HEK293 (cell line): ENCODE measurements at regions not wholly inside any gene's neighbourhood (a gene's known extent, or its start where the extent isn't known, plus 50 kb on each side); places are given as distances from the start of the nearest gene placed in this dataset.

ENCODE experiments used
- CTCF ChIP-seq: fragments of 450-650 bp; formaldehyde crosslinking; IDR thresholded peaks from 2 replicates; pipeline ENCODE4 v1.5.1; 2016; ENCODE audit warnings: missing biosample characterization, missing genetic modification characterization
- GLIS1 ChIP-seq: fragments of 450-650 bp; formaldehyde crosslinking; IDR thresholded peaks from 2 replicates; pipeline ENCODE4 v1.5.1; 2016; ENCODE audit warnings: missing biosample characterization, missing genetic modification characterization
- SP2 ChIP-seq: fragments of 450-650 bp; formaldehyde crosslinking; IDR thresholded peaks from 2 replicates; pipeline ENCODE4 v1.5.1; 2016; ENCODE audit warnings: missing biosample characterization, missing genetic modification characterization
- TRIM28 ChIP-seq: IDR thresholded peaks from 2 replicates; pipeline ENCODE4 v1.6.1; 2011; ENCODE audit warnings: low read length, control low read depth, borderline replicate concordance
- ZNF121 ChIP-seq: fragments of 450-650 bp; formaldehyde crosslinking; IDR thresholded peaks from 2 replicates; pipeline ENCODE4 v1.5.1; 2016; ENCODE audit warnings: missing biosample characterization, missing genetic modification characterization
- ZNF19 ChIP-seq: fragments of 450-650 bp; formaldehyde crosslinking; IDR thresholded peaks from 2 replicates; pipeline ENCODE4; 2016; ENCODE audit warnings: missing biosample characterization, missing genetic modification characterization, low read depth
- ZNF274 ChIP-seq, 2 experiments: fragments of 200-500 bp in 1 of 2; fragments of 450-650 bp in 1 of 2; sonication (Bioruptor generic) in 1 of 2; formaldehyde crosslinking in 1 of 2; IDR thresholded peaks; 2 replicates each; pipeline versions ENCODE4 v1.5.1 to v1.6.1; 2014 to 2016; ENCODE audit warnings: borderline replicate concordance in 1 of 2, inconsistent platforms in 1 of 2, low read length in 1 of 2, missing biosample characterization in 1 of 2, missing genetic modification characterization in 1 of 2
- ZNF394 ChIP-seq: fragments of 450-650 bp; formaldehyde crosslinking; IDR thresholded peaks from 2 replicates; pipeline ENCODE4 v1.5.1; 2016; ENCODE audit warnings: missing biosample characterization, missing genetic modification characterization, mild to moderate bottlenecking, moderate library complexity, borderline replicate concordance
- ZNF530 ChIP-seq: fragments of 450-650 bp; formaldehyde crosslinking; IDR thresholded peaks from 2 replicates; pipeline ENCODE4 v1.5.1; 2016; ENCODE audit warnings: low read depth, missing biosample characterization, missing genetic modification characterization
- ZSCAN30 ChIP-seq: fragments of 450-650 bp; IDR thresholded peaks from 2 replicates; pipeline ENCODE4 v1.5.1; 2018; ENCODE audit warnings: missing biosample characterization, mild to moderate bottlenecking, missing genetic modification characterization, moderate library complexity

DNA sequence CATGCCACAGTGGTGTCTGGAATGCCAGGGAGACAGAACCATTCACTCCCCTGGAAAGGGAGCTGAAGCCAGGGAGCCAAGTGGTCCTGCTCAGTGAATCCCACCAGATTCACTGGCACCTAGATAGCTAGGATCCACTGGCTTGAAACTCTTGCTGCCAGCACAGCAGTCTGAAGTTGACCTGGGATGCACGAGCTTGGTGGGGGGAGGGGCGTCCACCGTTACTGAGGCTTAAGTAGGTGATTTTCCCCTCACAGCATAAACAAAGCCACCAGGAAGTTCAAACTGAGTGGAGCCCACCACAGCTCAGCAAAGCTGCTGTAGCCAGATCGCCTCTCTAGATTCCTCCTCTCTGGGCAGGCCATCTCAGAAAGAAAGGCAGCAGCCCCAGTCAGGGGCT is 413.3 kb downstream of the PRDM5 start:
- TF ChIP-seq ZNF394 (tag by site-specific recombination): no peak
- no peak for TF ChIP-seq ZNF19 (tag by site-specific recombination)
- no peak for TF ChIP-seq CTCF (tag by site-specific recombination)
- TF ChIP-seq GLIS1 (tag by site-specific recombination): no peak
- no peak for TF ChIP-seq TRIM28
- TF ChIP-seq SP2 (tag by site-specific recombination): no peak
- TF ChIP-seq ZNF121 (tag by site-specific recombination): no peak
- no peak for TF ChIP-seq ZNF530 (tag by site-specific recombination)
- TF ChIP-seq ZSCAN30: no peak
- TF ChIP-seq ZNF274 (IDR thresholded peaks at IDR 0.05; ENCODE audit: low read length): no peak
- TF ChIP-seq ZNF274 (tag by site-specific recombination; IDR thresholded peaks at IDR 0.05; ENCODE audit: borderline replicate concordance): no peak
